ENCODE measurements at regions not wholly inside any gene's neighbourhood (a gene's known extent, or its start where the extent isn't known, plus 50 kb on each side); places are given as distances from the start of the nearest gene placed in this dataset.

DNA sequence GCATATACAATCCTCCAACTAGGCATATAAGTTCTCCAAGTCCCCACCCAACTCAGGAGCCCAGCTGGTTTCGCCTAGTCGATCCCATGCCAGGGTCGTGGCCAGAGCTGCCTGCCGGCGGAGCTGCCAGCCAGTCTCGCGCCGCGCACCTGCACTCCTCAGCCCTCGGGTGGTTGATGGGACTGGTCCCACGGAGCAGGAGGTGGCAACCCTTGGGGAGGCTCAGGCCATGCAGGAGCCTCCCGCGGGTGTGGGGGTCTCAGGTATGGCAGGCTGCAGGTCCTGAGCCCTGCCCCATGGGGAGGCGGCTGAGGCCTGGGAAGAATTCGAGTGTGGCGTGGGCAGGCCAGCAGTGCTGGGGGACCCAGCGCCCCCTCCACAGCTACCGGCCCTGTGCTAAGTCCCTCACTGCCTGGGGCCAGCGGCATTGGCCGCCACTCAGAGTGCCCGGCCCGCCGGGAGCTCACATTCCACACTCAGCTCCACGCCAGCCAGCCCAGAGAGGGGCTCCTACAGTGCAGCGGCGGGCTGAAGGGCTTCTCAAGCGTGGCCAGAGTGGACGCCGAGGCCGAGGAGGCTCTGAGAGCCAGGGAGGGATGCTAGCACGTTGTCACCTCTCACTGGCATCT is 1086.4 kb upstream of the PCDH10 start:
- H2AFZ ChIP-seq (ENCODE audit: low read depth, low read length, severe bottlenecking) = no peak overlapping the region
- H3K4me2 ChIP-seq (ENCODE audit: low read depth, low read length, poor library complexity, severe bottlenecking) = no peak overlapping the region
- H3K79me2 ChIP-seq (ENCODE audit: insufficient read depth, low read length) = no peaks in the 10 kb centered on the region
- no peaks in the 10 kb centered on the region for H3K36me3 ChIP-seq (ENCODE audit: low read length)
- no peak overlapping the region for H3K27ac ChIP-seq (ENCODE audit: low read depth, low read length)
- no peaks in the 10 kb centered on the region for H4K20me1 ChIP-seq (ENCODE audit: low read depth, low read length)
- no peaks in the 10 kb centered on the region for H3K9me2 ChIP-seq (replicated peaks; ENCODE audit: insufficient read depth, low read length)
- no peak overlapping the region for H3K4me3 ChIP-seq (ENCODE audit: insufficient read depth, low read length, poor library complexity, severe bottlenecking)
- no peaks in the 10 kb centered on the region for H3F3A ChIP-seq (ENCODE audit: insufficient read depth)
- TF ChIP-seq, protein P1, sequence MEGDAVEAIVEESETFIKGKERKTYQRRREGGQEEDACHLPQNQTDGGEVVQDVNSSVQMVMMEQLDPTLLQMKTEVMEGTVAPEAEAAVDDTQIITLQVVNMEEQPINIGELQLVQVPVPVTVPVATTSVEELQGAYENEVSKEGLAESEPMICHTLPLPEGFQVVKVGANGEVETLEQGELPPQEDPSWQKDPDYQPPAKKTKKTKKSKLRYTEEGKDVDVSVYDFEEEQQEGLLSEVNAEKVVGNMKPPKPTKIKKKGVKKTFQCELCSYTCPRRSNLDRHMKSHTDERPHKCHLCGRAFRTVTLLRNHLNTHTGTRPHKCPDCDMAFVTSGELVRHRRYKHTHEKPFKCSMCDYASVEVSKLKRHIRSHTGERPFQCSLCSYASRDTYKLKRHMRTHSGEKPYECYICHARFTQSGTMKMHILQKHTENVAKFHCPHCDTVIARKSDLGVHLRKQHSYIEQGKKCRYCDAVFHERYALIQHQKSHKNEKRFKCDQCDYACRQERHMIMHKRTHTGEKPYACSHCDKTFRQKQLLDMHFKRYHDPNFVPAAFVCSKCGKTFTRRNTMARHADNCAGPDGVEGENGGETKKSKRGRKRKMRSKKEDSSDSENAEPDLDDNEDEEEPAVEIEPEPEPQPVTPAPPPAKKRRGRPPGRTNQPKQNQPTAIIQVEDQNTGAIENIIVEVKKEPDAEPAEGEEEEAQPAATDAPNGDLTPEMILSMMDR (IDR thresholded peaks at IDR 0.05; ENCODE audit: insufficient read depth, low read length, poor library complexity, severe bottlenecking) = no peak
- no peak for TF ChIP-seq EZH2phosphoT487 (conservative IDR thresholded peaks at IDR 0.05; ENCODE audit: low read length)
- H3K27me3 ChIP-seq (ENCODE audit: low read length) = no peaks in the 10 kb centered on the region
- H3K9ac ChIP-seq (ENCODE audit: low read length) = no peak overlapping the region
- H3K9me3 ChIP-seq (ENCODE audit: insufficient read depth, low read length) = no peaks in the 10 kb centered on the region

DNA sequence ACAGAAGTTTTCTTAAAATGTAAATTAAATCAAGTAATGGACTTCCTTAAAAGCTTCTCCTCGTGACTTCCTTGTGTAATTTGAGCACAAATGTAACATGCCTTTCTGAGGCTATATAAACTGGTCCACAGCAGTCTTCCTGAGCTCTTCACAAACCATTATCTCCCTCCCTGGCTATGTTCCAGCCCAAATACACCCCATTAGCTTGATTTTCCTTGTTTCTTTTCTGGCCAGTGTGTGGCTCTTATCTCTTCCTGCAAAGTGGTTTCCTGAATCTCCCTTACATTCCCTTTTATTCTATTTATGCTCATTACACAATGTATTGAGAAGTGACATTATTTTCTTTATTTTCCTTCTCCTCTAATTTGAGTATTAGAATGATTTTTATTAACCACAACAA is 1085.3 kb upstream of the PCDH10 start:
- Histone ChIP-seq H4K20me1 (ENCODE audit: low read depth, low read length) (no peaks in the 10 kb centered on the region), H3K9ac (ENCODE audit: low read length) (no peak overlapping the region), H2AFZ (ENCODE audit: low read depth, low read length, severe bottlenecking) (no peak overlapping the region), H3K27me3 (ENCODE audit: low read length) (no peaks in the 10 kb centered on the region), H3K4me2 (ENCODE audit: low read depth, low read length, poor library complexity, severe bottlenecking) (no peak overlapping the region), H3K4me3 (ENCODE audit: insufficient read depth, low read length, poor library complexity, severe bottlenecking) (no peak overlapping the region), H3F3A (ENCODE audit: insufficient read depth) (no peaks in the 10 kb centered on the region), H3K36me3 (ENCODE audit: low read length) (no peaks in the 10 kb centered on the region), H3K79me2 (ENCODE audit: insufficient read depth, low read length) (no peaks in the 10 kb centered on the region), H3K9me2 (replicated peaks; ENCODE audit: insufficient read depth, low read length) (no peaks in the 10 kb centered on the region), H3K9me3 (ENCODE audit: insufficient read depth, low read length) (no peaks in the 10 kb centered on the region), H3K27ac (ENCODE audit: low read depth, low read length) (no peak overlapping the region)
- TF ChIP-seq EZH2phosphoT487 (conservative IDR thresholded peaks at IDR 0.05; ENCODE audit: low read length) = no peak
- TF ChIP-seq, protein P1 (IDR thresholded peaks at IDR 0.05; ENCODE audit: insufficient read depth, low read length, poor library complexity, severe bottlenecking) = no peak

DNA sequence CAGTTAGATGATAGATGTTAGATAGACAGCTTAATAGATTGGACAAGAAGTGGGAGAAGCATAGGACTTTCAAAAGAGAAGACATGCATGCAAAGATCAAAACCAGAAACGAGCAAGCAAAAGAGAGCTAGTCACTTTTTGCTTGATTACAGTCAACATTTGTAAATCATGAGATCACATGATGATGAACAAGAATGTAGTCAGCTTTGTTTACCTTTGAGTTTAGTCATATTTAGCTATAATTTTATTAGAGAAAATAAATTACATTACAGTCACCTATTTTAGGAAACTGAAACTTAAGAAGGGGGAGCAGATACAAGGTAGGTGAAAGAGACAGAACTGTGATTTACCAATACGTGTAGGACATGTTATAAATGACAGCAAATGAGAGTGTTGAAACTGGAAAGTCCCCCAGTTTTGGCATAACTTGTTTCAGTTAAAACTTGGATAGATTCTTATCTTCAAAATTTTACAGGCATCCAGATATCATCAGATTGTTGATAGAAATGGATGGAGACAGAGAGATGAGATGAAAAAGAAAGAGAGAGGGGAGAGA is 1083.1 kb upstream of the PCDH10 start:
- Histone ChIP-seq H2AFZ (ENCODE audit: low read depth, low read length, severe bottlenecking) (no peak overlapping the region), H3K9ac (ENCODE audit: low read length) (no peak overlapping the region), H3F3A (ENCODE audit: insufficient read depth) (no peaks in the 10 kb centered on the region), H3K4me3 (ENCODE audit: insufficient read depth, low read length, poor library complexity, severe bottlenecking) (no peak overlapping the region), H3K27ac (ENCODE audit: low read depth, low read length) (no peak overlapping the region), H3K4me2 (ENCODE audit: low read depth, low read length, poor library complexity, severe bottlenecking) (no peak overlapping the region), H3K79me2 (ENCODE audit: insufficient read depth, low read length) (no peaks in the 10 kb centered on the region), H4K20me1 (ENCODE audit: low read depth, low read length) (no peaks in the 10 kb centered on the region), H3K27me3 (ENCODE audit: low read length) (no peaks in the 10 kb centered on the region), H3K36me3 (ENCODE audit: low read length) (no peaks in the 10 kb centered on the region), H3K9me2 (replicated peaks; ENCODE audit: insufficient read depth, low read length) (no peaks in the 10 kb centered on the region), H3K9me3 (ENCODE audit: insufficient read depth, low read length) (no peaks in the 10 kb centered on the region)
- TF ChIP-seq, protein P1 (IDR thresholded peaks at IDR 0.05; ENCODE audit: insufficient read depth, low read length, poor library complexity, severe bottlenecking) = no peak
- TF ChIP-seq EZH2phosphoT487 (conservative IDR thresholded peaks at IDR 0.05; ENCODE audit: low read length) = no peak

Data from SU-DHL-6 (cell line).